HEK293T (cell line): ENCODE measurements at regions not wholly inside any gene's neighbourhood (a gene's known extent, or its start where the extent isn't known, plus 50 kb on each side); places are given as distances from the start of the nearest gene placed in this dataset.
"Not testable (repeated sequence)": the region's sequence is repeated elsewhere in the genome, so short reads cannot be mapped to it uniquely, and the experiment has no call there.

Experiments used
- CTCF ChIA-PET: fragments of 350-600 bp; formaldehyde crosslinking; extraction: SDS; loops from one replicate; lab custom pipeline; 2021; ENCODE audit warnings: antibody characterized with exemption, inconsistent platforms; lab: Yijun Ruan, JAX
- POLR2A ChIA-PET: fragments of 350-600 bp; formaldehyde crosslinking; extraction: SDS; loops from one replicate; lab custom pipeline; 2020; ENCODE audit warnings: antibody characterized with exemption, inconsistent platforms; lab: Yijun Ruan, JAX
- DNase-seq: peaks from one replicate; pipeline ENCODE4 v3.0.0; 2012; ENCODE audit warnings: mixed read lengths; ENCODE audit errors: extremely low spot score
- ARNT ChIP-seq: fragments of 450-650 bp; IDR thresholded peaks from 2 replicates; pipeline ENCODE4 v1.6.1; 2017; ENCODE audit warnings: mild to moderate bottlenecking
- BHLHE40 ChIP-seq: fragments of 450-650 bp; IDR thresholded peaks from 2 replicates; pipeline ENCODE4 v1.6.1; 2016; ENCODE audit warnings: mild to moderate bottlenecking, moderate library complexity, borderline replicate concordance
- CTBP1 ChIP-seq: fragments of 450-650 bp; IDR thresholded peaks from 2 replicates; pipeline ENCODE4 v1.6.1; 2016; ENCODE audit warnings: borderline replicate concordance
- ELF4 ChIP-seq: fragments of 450-650 bp; IDR thresholded peaks from 2 replicates; pipeline ENCODE4 v1.6.1; 2017; ENCODE audit warnings: antibody characterized with exemption
- FOXA1 ChIP-seq: fragments of 450-650 bp; IDR thresholded peaks from 2 replicates; pipeline ENCODE4 v1.6.1; 2016; ENCODE audit warnings: mild to moderate bottlenecking
- FOXK2 ChIP-seq: fragments of 450-650 bp; IDR thresholded peaks from 2 replicates; pipeline ENCODE4 v1.6.1; 2016; ENCODE audit warnings: mild to moderate bottlenecking
- FOXM1 ChIP-seq: fragments of 450-650 bp; IDR thresholded peaks from 2 replicates; pipeline ENCODE4 v1.6.1; 2017; ENCODE audit warnings: mild to moderate bottlenecking, borderline replicate concordance
- HDGF ChIP-seq: fragments of 450-650 bp; IDR thresholded peaks from 2 replicates; pipeline ENCODE4 v1.6.1; 2017; ENCODE audit warnings: antibody characterized with exemption, borderline replicate concordance
- L3MBTL2 ChIP-seq: fragments of 450-650 bp; conservative IDR thresholded peaks from 2 replicates; pipeline ENCODE4 v1.6.1; 2016; ENCODE audit warnings: mild to moderate bottlenecking
- LEF1 ChIP-seq: fragments of 450-650 bp; IDR thresholded peaks from 2 replicates; pipeline ENCODE4 v1.6.1; 2017; ENCODE audit warnings: mild to moderate bottlenecking, borderline replicate concordance
- NFRKB ChIP-seq: fragments of 450-650 bp; IDR thresholded peaks from 2 replicates; pipeline ENCODE4 v1.6.1; 2016; ENCODE audit warnings: mild to moderate bottlenecking, moderate library complexity
- SP1 ChIP-seq: fragments of 450-650 bp; IDR thresholded peaks from 2 replicates; pipeline ENCODE4 v1.6.1; 2017
- SUZ12 ChIP-seq: fragments of 450-650 bp; IDR thresholded peaks from 2 replicates; pipeline ENCODE4 v1.6.1; 2016; ENCODE audit warnings: mild to moderate bottlenecking
- TARDBP ChIP-seq: fragments of 450-650 bp; IDR thresholded peaks from 2 replicates; pipeline ENCODE4 v1.6.1; 2016
- ZNF384 ChIP-seq: fragments of 450-650 bp; IDR thresholded peaks from 2 replicates; pipeline ENCODE4 v1.6.1; 2016
- TF ChIP-seq, protein P1 (sequence below): fragments of 450-650 bp; IDR thresholded peaks from 2 replicates; pipeline ENCODE4 v1.6.1; 2016

- no peak for TF ChIP-seq FOXA1
- TF ChIP-seq FOXM1, result no peak
- TF ChIP-seq ELF4, result no peak
- TF ChIP-seq ZNF384, result no peak
- TF ChIP-seq L3MBTL2, result no peak
- TF ChIP-seq TARDBP, result no peak
- TF ChIP-seq SP1, result no peak
- no peak for DNase-seq
- ChIA-PET POLR2A (no interaction called here), CTCF (interaction anchor here (0.6 kb wide), 1 partner anchor 702 kb away, joined by 5 read pairs; no protein-coding TSS in a partner anchor)
Observed at GRCh38 chr10:22105270-22105669, 101.7 kb upstream of the DNAJC1 start.

DNA sequence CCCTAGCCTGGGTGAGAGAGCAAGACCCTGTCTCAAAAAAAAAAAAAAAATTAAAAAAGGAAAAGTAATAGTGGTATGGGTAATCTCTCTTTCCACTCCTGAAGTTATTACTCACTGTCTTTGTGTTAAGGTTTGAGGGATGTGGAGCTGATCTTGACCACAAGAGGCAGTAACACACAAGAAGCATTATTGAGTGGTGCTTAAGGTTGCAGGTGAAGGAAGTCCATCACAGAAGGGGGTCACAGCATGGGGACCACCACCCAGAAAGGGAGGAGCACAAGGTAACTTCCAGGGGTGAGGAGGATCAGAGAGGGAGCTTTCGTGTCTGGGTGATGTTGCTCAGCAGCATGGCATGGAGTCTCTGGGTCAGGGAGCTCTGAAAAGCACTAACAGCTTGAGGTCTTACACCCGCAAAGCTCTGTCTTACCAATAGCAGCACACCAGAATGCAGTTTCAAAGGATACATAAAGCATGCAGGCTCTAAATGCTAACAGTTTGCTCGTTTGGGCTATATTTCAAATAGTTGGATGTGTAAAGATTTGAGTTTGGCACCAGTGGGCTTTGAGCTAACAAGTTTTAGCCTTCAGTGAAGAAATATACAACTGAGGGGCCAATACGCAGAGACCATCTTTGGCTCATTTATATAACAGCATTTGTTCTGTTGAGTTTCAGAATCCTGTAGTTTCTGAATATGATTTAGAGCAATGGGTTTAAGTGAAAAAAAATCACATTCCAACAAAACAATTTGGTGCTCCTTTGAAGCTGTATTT is 100.4 kb upstream of the DNAJC1 start:
- TF ChIP-seq CTBP1, result no peak
- TF ChIP-seq L3MBTL2, result no peak
- no peak for TF ChIP-seq ARNT
- no peak for TF ChIP-seq SP1
- no peak for TF ChIP-seq LEF1
- TF ChIP-seq BHLHE40, result no peak
- TF ChIP-seq ELF4, result no peak
- TF ChIP-seq, protein P1, sequence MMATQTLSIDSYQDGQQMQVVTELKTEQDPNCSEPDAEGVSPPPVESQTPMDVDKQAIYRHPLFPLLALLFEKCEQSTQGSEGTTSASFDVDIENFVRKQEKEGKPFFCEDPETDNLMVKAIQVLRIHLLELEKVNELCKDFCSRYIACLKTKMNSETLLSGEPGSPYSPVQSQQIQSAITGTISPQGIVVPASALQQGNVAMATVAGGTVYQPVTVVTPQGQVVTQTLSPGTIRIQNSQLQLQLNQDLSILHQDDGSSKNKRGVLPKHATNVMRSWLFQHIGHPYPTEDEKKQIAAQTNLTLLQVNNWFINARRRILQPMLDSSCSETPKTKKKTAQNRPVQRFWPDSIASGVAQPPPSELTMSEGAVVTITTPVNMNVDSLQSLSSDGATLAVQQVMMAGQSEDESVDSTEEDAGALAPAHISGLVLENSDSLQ, result no peak
- no peak for TF ChIP-seq FOXK2
- POLR2A ChIA-PET, result interaction anchor here (1.3 kb wide), 2 partner anchors 100 to 125 kb away, joined by 3 to 4 read pairs; partner anchors contain the start of gene DNAJC1
- CTCF ChIA-PET, result interaction anchor here (0.6 to 1.4 kb wide), 9 partner anchors 8 to 950 kb away, joined by 3 to 6 read pairs (median 4); no protein-coding TSS in a partner anchor
- peak; percentile 41 for DNase-seq

- ChIA-PET POLR2A (no interaction called here), CTCF (no interaction called here)
Observed at GRCh38 chr10:22097696-22098095, 94.2 kb upstream of the DNAJC1 start.

GRCh38 chr10:22091260-22091659 is 87.7 kb upstream of the DNAJC1 start:
- POLR2A ChIA-PET, DNase-seq, CTCF ChIA-PET: not testable (repeated sequence)

More at GRCh38 chr10:22097696-22098095, 94.2 kb upstream of the DNAJC1 start:
- no peak for DNase-seq
- TF ChIP-seq FOXA1 (no peak), BHLHE40 (no peak), FOXM1 (no peak), ELF4 (no peak)
- TF ChIP-seq, protein P1, result no peak

- TF ChIP-seq NFRKB, result no peak
- no peak for TF ChIP-seq SUZ12
- TF ChIP-seq LEF1, result no peak
- TF ChIP-seq ARNT, result no peak
- TF ChIP-seq BHLHE40, result no peak
- no peak for TF ChIP-seq ELF4
- TF ChIP-seq, protein P1, result no peak
- TF ChIP-seq SP1, result no peak
- TF ChIP-seq FOXM1, result no peak
- no peak for TF ChIP-seq ZNF384
- no peak for TF ChIP-seq FOXA1
- TF ChIP-seq TARDBP, result no peak
- TF ChIP-seq FOXK2, result no peak
- no peak for TF ChIP-seq HDGF
- no peak for TF ChIP-seq CTBP1
- ChIA-PET POLR2A (no interaction called here), CTCF (no interaction called here)
- no peak for DNase-seq
Observed at GRCh38 chr10:22087402-22087738, 83.8 kb upstream of the DNAJC1 start.

DNA sequence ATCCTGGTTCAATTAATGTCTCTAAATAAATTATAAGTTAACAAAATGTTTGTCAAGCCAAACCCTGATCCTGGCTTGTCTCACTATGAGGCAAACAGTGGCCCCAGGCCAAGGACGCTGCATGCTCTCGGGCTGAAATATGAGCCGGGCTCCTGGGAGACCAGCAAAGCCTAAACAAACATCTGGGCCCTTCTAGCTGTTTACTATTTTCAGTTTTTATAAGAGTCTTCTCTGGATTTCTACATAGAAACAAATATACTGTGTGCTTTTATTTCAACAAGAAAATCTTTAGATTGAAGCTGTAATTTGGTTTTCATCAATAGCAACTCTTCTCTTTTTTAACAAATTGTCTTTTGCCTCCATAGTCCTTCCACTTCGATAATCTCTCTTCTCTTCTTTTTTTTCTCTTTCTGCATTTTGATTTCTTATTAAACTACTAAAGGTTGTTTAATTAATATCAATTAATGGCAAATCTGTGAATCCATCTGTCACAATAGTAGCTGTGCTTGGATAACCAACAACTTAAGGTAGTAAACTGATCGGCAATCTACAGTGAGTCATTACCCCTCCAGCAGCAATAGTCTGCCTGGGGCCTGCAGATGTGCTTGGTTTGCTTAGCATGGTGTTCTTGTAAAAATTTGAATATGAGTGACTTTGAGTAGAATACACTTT is 83.3 kb upstream of the DNAJC1 start:
- TF ChIP-seq ARNT (no peak), HDGF (no peak), CTBP1 (no peak), L3MBTL2 (no peak), FOXK2 (no peak), NFRKB (no peak), ELF4 (no peak), BHLHE40 (no peak), FOXA1 (no peak), SP1 (no peak), TARDBP (no peak), LEF1 (no peak), SUZ12 (no peak), ZNF384 (no peak), FOXM1 (no peak)
- TF ChIP-seq, protein P1, result no peak
- peak; percentile 70 for DNase-seq
- ChIA-PET CTCF (no interaction called here), POLR2A (no interaction called here)

DNA sequence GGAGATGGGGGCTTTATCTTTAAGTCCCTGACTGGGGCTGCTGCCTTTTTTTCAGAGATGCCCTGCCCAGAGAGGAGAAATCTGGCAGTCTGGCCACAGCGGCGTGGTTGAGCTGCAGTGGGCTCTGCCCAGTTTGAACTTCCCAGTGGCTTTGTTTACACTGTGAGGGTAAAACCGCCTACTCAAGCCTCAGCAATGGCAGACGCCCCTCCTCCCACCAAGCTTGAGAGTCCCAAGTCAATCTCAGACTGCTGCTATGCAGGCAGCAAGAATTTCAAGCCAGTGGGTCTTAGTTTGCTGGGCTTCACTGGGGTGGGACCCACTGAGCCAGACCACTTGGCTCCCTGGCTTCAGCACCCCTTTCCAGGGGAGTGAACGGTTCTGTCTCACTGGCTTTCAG is 76.4 kb upstream of the DNAJC1 start:
- DNase-seq, POLR2A ChIA-PET: not testable (repeated sequence)
- CTCF ChIA-PET, result interaction anchor here (1.3 kb wide), 1 partner anchor 86 kb away, joined by 3 read pairs; no protein-coding TSS in a partner anchor
